Retinal pigment epithelial cell (primary cell): ENCODE measurements at regions not wholly inside any gene's neighbourhood (a gene's known extent, or its start where the extent isn't known, plus 50 kb on each side); places are given as distances from the start of the nearest gene placed in this dataset.

Experiments
- DNase-seq: peaks from one replicate; pipeline ENCODE4 v3.0.0-alpha.2; 2010; ENCODE audit warnings: low read depth
- H3K4me3 ChIP-seq: 2 replicates; pipeline ENCODE4 v1.5.1; 2011; ENCODE audit warnings: mild to moderate bottlenecking, low read length, control low read depth, moderate library complexity
- TF ChIP-seq, protein P1 (sequence below): conservative IDR thresholded peaks from 2 replicates; pipeline ENCODE4 v1.5.1; 2011; ENCODE audit warnings: low read depth, low read length, control low read depth, inconsistent platforms

DNA sequence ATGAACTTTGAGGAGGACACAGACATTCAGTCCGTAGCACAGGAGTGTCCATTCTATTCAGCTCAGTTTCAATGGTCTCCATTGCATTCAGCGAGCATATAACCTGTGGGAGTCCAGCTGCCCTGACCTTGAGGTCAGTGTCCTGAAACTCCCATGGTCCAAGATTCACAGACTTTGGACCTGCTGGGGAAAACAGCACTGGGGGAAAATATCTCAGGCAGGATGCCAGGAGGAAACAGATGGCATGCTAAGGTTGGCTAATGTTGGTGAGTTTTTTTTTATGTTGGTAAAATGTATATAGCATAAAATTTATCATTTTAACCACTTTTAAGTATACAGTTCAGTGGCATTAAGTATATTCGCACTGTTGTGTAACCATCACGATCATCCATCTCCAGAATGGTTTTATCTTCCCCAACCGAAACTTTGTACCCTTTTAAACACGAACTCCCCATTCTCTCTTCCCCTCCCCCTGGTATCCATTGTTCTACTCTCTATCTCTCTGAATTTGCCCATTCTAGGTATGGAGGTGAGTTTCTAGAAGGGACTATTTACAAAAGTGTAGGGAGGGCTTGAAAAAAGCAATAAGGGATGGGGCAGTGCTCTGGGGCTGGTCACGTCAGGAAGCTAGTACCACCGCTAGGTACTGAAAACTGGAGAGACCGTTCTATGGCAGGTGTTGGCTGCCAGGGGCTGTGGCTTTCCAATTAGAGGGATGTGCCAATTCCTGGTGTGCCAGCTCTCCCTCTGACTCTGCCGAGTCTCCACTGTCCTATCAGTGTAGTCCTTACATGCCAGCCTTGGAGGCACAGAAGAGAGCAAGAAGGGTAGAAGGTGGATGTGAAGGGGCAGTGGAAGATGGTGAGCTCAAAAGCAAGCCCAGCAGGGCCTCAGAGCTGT, 85.3 kb downstream of the FOXD2 start:
- DNase-seq, result no peak
- no peak overlapping the region for H3K4me3 ChIP-seq
- TF ChIP-seq, protein P1, sequence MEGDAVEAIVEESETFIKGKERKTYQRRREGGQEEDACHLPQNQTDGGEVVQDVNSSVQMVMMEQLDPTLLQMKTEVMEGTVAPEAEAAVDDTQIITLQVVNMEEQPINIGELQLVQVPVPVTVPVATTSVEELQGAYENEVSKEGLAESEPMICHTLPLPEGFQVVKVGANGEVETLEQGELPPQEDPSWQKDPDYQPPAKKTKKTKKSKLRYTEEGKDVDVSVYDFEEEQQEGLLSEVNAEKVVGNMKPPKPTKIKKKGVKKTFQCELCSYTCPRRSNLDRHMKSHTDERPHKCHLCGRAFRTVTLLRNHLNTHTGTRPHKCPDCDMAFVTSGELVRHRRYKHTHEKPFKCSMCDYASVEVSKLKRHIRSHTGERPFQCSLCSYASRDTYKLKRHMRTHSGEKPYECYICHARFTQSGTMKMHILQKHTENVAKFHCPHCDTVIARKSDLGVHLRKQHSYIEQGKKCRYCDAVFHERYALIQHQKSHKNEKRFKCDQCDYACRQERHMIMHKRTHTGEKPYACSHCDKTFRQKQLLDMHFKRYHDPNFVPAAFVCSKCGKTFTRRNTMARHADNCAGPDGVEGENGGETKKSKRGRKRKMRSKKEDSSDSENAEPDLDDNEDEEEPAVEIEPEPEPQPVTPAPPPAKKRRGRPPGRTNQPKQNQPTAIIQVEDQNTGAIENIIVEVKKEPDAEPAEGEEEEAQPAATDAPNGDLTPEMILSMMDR, result no peak

DNA sequence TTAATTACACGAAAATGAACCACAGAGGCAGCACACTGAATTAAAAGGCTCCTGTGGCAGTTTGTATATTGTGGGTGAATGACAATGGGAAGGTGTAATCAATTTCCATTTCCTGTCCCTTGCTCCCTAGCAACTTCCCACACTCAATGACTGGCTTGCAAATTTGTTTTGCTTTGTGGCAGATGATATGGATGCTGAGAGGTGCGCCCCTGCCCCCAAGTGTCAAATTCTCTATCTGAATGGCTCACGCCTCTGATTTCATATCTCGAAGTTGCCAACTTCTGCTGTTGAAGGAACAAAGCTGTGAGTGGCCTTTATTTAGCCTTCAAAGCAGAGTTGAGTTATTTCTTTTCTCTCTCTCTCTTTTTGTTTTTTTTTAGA, 86.0 kb downstream of the FOXD2 start:
- no peak overlapping the region for H3K4me3 ChIP-seq
- TF ChIP-seq, protein P1, result no peak
- no peak for DNase-seq

DNA sequence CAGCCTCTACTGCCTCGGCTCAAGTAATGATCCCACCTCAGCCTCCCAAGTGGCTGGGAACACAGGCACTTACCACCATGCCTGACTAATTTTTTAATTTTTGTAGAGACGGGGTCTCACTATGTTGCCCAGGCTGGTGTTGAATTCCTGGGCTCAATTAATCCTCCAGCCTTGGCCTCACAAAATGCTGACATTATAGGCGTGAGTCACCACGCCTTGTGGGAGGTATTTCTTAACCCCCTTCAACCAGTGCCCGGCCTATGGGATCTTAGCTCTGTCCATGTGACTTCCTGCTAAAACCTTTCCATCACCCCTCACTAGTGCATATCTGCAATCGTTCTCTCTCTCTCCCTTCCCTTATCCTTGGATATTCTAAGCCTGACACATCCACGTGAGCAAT, 86.4 kb downstream of the FOXD2 start:
- no peak overlapping the region for H3K4me3 ChIP-seq
- TF ChIP-seq, protein P1, result no peak
- DNase-seq, result no peak

DNA sequence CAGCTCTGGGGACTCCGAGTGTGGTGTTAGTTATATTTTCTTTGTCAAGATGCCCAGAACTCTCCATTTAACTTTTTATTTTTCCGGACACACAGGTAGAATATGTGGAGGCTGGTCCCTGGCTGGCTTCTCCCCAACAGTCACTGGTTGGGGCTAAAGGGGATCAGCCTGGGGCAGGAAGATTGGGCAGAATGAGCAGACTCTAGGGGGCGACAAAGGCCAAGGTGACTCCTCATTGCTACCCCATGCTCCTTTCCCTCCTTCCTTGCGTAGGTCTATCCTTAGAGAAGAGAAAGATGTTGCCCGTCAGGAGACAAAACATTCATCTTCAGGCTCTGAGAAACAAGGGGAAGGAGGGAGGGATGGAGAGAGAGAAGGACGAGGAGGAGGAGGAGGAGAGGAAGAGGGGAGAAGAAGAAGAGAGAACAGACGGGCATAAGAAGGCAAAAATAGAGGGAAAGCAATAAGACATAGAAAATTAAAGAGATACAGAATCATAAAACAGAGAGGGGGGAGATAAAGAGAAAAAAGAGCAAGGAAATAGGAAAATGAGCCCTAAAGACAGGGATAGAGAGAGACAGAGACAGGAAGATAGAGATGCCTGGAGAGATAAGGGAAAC, 89.9 kb downstream of the FOXD2 start:
- DNase-seq, result no peak
- H3K4me3 ChIP-seq, result no peak overlapping the region
- TF ChIP-seq, protein P1, result peak; percentile 43

DNA sequence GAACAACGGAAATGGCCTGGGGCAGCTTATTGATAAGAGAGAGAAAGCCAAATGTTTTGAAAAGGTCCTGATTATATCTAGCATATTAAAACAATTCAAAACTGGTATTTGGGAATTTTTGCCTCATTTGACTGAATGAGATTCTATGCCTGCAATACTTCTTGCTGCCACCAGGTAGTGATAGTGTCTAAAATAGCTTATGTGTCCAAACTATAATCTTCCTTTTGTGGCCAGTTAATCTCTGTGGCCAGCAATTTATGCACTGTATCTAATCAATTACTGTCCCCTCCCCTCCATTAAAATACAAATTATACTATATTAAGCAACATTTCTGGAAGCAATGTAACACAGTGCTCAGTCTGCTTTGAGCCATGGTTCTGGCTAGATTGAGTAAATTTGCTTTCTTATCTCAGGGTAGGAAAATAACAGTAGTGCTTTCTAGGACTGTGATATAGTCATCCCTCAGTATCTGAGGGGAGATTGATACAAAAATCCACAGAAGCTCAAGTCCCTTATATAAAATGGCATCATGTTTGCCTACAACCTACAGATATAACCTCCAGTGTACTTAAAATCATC, 91.8 kb downstream of the FOXD2 start:
- no peak for DNase-seq
- TF ChIP-seq, protein P1, result peak; percentile 51
- H3K4me3 ChIP-seq, result no peak overlapping the region

DNA sequence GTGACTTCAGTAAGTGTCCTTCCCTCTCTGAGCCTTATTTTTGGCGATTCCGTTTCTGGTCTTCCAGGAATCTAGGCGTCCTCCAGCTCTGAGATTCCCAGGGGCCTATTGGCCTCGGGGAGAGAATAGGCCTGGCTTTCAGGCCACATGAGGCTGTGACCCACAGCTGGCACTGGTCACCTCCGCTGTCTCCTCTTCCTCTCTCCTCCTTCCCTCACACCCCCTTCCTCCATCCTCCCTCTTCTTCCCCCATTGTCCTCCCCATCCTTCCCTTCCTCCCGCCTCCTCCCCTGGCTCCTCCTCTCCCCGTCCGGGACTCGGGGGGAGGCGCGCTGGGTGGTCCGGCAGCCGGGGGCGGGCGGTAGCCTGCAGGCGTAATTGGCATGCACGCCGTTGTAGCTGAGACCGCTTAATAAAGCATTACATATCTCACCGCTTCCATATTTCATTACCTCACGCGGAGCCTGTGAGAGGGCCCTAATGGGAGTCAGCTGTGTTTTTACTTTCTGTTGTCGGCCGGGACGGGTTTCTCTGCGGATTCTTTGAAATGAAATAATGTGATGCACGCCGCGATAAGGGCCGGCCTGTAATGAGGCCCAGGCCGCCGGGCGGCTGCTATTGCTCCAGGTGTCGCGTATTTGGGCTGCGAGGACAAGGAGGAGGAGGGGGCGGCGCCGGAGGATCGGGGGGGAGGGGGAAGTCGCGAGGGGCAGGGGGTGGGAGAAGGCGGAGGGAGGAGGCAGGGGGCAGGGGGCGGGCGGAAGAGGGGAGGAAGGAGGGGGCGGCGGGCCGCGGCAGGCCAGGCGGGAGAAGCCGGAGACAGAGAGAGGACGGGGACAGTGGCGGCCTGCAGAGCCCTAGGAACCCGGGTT, 95.3 kb downstream of the FOXD2 start:
- TF ChIP-seq, protein P1, result no peak
- peak; percentile 1 for DNase-seq
- H3K4me3 ChIP-seq, result peak overlapping the region; percentile 29
